HG03066 (cell line): ENCODE measurements at regions not wholly inside any gene's neighbourhood (a gene's known extent, or its start where the extent isn't known, plus 50 kb on each side); places are given as distances from the start of the nearest gene placed in this dataset.

Experiments
- ATAC-seq: cut with Tn5 transposase; IDR thresholded peaks from one replicate; pipeline ENCODE4 v1.9.1; 2021; ENCODE audit warnings: low read depth; ENCODE audit not compliant: unreplicated experiment

DNA sequence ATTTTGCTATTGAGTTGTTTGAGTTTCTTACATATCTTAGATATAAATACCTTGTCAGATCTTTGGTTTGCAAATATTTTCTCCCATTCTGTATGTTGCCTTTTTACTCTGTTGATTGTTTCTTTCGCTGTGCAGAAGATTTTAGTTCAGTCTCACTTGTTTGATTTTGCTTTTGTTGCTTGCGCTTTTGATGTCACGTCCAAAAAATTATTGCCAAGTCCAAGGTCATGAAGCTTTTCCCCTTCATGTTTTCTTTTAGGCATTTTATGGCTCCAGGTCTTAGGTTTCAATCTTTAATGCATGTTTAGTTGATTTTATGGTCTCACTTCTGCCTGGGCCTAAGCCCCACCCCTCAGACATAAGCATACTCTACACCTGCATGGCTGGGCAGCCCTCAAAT lies 131.5 kb upstream of the TNC start:
- no peak for ATAC-seq

DNA sequence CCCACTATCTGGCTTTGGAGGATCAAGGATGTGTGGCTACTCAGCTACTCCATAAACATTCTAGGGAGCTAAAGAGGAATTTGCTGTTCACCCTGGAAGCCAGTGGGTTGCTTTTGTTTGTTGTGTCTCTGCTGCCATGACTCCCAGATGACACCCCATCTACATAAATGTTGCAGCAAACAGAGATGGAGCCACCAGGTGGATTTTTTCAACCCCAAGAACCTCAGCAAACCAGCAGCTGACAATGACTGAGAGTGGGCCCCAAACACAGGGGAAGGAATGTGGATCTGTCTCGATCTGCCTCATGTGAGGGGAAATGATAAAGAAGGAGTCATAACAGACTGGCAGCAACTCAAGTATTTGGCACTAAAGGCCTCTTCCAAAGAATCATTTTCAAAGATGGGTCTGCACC lies 132.7 kb upstream of the TNC start:
- no peak for ATAC-seq

DNA sequence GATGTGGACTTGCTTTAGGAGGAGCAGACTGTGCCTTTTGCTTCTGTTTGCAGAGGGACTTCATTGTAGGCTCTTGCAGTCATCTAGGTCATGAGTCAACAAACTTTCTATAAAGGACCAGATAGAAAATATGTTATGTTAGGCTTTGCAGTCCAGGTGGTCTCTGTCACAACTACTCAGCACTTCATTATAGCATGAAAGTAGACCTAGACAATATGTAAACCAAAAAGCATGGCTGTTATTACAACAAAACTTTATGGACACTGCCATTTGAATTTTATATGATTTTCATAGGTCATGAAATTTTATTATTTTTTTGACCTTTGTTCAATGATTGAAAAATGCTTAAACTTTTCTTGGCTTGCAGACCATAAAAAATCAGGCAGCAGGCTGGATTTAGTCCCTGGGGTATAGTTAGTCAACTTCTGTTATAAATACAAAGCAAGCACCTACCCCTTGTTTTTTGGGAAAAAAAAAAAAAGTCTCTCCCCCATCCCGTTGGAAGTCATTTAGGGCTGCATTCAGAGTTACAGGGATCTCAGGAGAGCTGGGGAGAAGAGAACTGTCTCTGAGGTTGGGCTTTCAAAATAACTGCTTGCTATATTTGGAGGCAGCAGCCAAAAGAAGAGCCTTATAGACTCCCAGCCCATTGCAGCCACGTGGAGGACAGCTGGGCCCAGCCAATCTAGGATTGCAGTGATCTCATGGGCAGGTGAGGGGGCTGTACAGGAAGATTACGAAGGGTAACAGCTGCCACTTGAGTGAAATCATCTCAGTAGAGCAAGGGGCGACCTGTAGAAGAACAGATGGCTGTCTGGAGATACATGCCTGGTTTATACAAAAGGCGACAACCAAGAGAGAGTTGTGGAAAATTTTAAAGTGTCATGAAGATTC lies 136.6 kb upstream of the TNC start:
- no peak for ATAC-seq

DNA sequence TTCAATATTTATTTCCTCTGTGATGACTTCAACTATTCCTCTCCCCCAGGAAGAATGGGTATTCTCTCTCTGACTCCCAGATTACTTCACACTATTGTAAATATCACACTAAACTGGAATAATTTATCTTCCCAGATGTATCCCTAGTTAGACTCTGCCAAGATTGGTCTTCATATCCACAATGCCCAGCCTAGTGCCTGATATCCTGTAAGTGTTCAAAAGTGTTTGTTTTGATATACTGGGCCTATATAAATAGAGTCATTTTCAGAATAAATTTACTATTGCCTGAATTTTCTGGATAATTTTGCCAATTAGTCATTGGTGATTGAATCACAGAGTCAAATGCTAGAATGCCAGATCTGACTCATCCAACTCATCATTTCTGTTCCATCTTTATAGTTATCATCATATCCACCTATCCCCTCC lies 143.7 kb upstream of the TNC start:
- no peak for ATAC-seq

DNA sequence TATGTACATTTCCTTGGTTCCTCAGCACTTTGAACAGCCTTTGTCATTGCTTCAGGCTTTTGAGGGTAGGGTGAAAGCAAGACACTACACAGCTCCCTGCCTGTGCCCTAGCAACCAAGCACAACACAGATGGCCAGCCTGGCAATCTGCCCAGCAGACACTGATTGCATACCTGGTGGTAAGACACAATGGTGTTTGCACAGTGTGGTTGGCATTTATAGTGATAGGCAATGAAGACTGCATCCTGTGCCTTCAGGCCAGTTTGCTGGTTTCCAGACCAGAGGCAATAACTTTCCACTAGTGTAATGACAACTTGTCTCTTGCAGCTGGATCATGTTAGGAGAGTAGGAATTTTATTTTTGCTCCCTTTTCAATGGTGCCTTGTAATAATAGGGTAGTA lies 144.5 kb upstream of the TNC start:
- ATAC-seq, result no peak

GRCh38 chr9:115262952-115263351 lies 145.0 kb upstream of the TNC start:
- ATAC-seq, result no peak

DNA sequence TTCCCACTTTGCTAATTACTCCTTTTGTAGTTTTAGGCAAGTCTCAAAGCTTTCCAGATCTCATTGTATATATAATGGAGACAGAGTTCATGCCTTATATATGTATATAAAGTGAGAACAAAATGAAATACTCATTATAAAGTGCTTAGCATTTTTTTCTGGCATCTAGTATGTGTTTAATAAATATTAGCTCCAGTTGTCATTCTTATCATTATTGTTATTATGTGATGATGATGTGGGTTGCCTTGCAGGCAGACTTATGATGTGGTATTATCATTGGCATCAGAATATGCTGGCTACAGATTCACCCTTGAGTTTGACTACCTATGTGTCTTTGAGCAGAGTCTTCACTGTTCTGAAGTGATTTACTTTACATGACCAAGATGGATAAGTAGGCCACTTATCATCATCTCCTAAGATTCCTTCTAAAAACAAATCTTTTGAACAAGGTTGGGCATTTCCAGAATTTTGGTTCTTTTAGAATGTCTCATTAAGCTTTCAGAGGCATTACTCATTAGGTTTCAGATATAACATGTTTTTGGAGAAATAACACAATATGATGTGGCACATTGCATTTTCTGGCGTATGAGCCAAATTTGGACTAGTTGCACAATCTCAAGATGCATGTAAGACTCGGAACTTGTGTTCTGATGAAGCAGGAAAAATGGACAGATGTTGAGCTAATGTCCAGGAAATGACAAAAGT lies 145.6 kb upstream of the TNC start:
- ATAC-seq, result no peak

GRCh38 chr9:115264313-115264712 lies 146.4 kb upstream of the TNC start:
- no peak for ATAC-seq

DNA sequence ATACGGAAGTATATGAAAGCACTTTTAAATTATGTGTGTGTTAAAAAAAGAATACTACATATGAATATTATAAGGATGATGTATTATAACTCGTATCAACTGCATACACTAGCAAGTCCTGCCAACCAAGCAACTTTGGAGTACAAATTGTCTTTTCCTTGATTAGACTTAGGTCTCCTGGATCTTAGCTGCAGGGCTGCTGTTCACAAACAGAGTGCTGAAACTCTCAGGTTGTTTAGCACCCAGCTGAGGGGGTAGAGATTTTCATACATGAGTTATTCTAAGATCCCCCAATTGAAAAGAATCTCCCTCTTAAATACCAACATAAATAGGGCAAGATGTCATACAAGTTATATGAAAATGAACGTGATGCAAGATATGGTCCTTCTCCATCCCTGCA lies 149.8 kb upstream of the TNC start:
- no peak for ATAC-seq

- ATAC-seq, result no peak
Observed at GRCh38 chr9:115275753-115276152, 157.8 kb upstream of the TNC start.

GRCh38 chr9:115276621-115277020 lies 158.7 kb upstream of the TNC start:
- no peak for ATAC-seq

- ATAC-seq, result no peak
Observed at GRCh38 chr9:115277301-115277700, 159.3 kb upstream of the TNC start.

- ATAC-seq, result no peak
Observed at GRCh38 chr9:115278326-115279035, 160.5 kb upstream of the TNC start.

DNA sequence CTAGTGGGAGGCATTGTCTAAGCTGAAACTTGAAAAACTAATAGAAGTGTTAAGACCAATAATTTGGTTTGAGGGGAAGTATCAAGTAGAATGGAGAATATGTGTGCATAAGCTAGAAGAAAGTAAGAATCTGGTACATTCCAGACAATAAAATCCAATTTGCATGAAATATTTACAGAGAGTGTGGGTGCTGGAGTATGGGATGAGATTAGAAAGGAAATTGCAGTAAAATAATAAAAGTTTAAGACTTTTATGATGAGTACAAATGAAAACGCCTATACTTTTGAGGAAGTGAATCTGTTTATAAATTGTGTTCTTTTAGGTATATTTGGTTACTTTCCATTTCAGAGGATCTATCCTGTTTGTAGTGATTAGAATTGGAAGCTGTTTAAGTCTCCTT lies 165.4 kb upstream of the TNC start:
- no peak for ATAC-seq

DNA sequence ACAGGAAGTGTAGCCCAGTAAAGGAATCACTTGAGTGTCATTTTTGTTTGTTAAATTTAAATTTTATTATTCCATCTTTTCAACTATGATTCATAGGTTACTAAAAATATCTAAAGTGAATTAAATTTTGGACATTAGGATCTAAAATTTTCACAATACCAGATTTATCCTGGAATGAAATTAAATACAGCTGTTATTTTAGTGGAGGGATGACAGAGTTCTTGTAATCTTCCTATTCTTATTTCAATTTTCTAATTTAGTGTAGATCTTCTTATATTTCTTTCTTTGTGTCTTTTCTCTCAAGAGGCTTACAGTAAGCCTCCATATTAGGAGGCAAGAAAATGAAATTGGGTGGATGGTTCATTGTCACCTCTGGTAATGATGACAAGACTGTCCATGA lies 167.9 kb upstream of the TNC start:
- no peak for ATAC-seq

DNA sequence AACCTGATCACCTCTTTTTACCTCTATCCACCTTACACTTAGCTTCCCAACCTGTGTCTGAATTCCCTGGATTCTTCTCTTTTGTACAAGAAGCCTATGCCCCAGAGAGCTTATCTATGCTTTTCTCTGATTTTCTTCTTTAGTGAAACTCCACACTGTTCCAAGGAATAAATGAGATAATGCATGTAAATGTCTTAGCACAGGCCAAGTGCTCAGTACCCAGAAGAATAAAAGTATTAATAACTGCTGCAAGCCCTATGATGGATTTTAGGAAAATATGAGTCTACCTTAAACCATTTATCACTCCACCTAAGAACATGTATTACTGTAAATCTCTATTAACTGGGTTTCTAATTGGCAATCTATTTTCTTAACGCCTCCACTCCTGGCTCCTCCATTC lies 168.5 kb upstream of the TNC start:
- no peak for ATAC-seq

GRCh38 chr9:115289757-115290208 lies 171.8 kb upstream of the TNC start:
- ATAC-seq, result no peak

DNA sequence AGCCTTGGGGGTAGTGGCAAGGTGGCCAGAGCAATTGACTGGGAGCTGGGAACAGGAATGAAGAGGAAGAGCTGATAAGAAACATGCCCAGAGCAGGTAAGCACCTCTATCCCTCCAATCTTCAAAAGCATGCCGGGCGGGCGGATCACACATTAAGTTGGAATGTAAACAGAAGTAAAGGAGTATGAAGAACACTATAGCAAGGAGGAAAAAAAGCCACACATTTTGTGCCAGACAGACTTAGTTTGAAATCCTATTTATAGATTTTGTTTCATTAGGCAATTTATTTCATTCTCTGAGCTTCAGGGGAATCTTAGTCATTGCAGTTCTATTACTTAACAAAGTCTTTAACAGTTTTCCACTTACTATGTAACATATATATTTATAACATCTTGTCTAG lies 173.9 kb upstream of the TNC start:
- ATAC-seq, result no peak

- no peak for ATAC-seq
Observed at GRCh38 chr9:115292584-115293279, 174.8 kb upstream of the TNC start.

DNA sequence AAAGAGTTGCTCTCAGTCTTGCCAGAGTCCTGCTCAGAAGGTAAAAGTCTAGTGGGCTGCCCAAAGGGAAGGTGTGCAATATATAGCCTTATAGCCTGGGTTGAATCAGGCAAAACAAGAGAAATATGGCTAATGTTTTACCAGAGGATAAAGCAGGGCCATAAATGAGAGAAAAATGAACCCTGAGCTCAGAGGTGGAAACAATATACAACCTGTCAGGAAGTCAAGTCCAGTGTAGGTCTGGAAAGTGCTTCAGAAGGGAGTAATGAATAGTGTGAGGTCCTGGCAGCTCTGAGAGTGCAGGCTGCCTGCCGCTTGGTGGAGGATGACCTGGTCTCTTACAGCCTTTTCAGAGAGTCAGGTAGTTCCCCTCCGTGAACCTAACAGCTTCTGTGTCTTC lies 177.8 kb upstream of the TNC start:
- no peak for ATAC-seq
